NCI-H146 treated with DMSO at 0.1 percent for 48 hours (cell line): ENCODE measurements at regions not wholly inside any gene's neighbourhood (a gene's known extent, or its start where the extent isn't known, plus 50 kb on each side); places are given as distances from the start of the nearest gene placed in this dataset.
"Not testable (repeated sequence)": the region's sequence is repeated elsewhere in the genome, so short reads cannot be mapped to it uniquely, and the experiment has no call there.

Experiments used
- DNase-seq: peaks from one replicate; lab custom pipeline; 2025; ENCODE audit not compliant: unreplicated experiment; lab: John Stamatoyannopoulos, UW

DNA sequence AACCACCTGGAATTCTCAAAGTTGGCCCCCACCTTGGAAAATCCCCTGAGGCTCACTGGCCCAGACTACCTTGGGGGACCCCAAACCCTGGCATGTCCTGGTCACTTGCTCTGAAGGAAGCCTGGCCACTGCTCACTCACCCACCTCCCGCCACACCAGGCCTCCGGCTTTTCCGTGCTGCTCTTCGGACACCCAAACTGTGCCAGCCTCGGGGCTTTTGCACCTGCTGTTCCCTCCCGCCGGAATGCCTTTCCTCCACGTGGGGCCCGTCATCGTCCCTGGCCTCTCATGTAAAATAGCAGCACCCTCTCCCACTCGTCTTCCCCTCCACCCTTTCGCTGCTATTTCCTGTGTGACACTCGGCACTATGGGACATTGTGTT is 87.2 kb upstream of the NCOR2 start:
- no peak for DNase-seq

DNA sequence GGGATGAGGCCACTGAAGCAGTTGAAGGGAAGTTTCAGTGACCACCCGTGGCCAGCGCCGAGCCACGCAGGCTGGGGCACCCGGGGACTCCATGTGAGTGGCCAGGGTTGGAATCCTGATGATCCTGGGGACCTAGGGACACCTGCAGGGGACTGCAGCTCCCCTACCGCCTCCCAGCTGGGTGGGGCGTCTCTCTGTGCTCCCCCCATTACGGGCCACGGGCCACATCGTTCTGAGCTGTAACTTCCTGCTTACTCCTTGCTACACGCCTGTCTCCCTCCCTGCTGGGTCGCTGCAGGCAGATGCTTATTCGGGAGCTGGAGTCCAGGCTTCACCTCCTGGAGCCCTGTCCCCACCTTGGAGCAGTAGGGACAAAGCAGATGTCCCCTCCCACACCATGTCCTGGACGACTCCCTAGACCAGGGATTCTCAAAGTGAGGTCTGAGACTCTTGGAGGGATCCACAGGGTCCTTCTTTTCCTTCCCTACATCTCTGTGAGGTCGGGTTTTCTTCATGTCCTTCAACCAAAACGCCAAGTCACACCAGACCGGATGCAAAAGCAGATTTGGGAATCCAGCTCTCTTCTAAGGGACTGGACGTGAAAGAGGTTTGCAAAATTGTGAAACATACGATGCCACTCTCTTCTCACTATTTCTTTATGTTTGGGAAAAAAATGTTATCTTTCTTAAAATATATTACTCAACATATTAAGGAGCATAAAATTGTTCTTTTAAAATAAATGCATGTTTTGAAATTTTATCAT is 85.9 kb upstream of the NCOR2 start:
- no peak for DNase-seq

- DNase-seq = no peak
Measured at GRCh38 chr12:124652661-124653060, 85.2 kb upstream of the NCOR2 start.

DNA sequence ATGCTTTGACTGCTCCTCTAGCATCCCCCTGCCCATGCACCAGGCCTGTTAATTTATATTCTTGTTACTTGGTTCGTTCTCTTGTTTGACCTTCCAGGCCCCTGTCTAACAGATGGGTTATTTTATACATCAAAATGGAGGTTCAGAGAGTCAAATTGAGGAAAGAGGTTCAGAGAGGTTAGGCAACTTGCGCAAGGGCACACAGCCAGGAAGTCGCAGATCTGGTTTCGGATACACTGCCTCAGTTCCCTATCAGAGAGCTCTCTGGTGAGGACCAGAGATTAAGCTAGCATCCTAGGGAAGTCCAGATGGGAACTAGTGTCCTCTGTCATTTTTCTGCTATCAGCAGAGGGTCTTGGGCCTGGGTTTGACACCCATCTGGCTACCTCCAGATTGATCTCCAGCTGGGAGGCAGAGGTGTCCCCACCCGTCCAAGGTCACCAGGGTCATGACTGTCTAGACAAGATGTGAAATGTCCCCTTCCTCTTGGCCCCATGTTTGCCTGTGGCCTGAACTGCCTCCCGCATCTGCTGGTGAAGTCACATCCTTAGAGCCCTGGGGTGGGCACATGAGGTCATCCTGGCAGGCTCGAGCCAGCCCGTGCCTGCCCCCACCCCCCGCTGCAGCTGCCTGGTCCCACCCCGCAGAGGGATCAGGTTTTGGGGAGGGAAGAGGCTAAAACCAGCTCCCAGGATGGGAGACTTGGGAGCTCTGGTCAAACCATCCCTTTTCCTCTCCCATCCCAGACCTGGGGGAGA is 84.3 kb upstream of the NCOR2 start:
- no peak for DNase-seq

- DNase-seq = no peak
Measured at GRCh38 chr12:124650912-124651311, 83.5 kb upstream of the NCOR2 start.

DNA sequence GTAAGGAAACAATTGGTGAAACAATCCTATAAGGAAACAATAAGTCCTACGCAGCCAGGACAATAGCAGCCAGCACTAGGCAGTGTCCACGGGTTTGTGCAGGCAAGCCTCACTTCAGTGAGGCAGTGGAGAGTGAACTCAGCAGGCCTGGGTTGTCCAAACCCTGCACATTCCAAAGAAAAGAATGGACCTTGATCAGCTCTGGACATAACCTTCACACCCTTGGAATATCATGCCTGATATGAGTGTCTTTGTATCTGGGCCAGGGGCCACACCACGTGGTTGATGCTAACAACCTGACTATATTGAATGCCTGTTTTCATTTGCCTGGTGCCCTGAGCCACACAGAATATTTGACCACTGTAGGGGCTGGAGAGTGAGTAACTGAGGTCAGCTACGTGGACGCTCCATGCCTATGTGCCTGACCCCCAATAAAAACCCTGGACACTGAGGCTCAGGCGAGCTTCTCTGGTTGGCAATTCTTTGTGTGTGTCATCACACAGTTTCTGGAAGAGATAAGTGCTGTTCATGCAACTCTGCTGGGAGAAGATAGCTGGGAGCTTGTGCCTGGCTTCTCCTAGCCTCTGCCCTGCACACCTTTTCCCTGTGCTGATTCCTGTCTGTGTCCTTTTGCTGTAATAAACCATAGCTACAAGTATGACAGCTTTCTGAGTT is 81.4 kb upstream of the NCOR2 start:
- DNase-seq = no peak

DNA sequence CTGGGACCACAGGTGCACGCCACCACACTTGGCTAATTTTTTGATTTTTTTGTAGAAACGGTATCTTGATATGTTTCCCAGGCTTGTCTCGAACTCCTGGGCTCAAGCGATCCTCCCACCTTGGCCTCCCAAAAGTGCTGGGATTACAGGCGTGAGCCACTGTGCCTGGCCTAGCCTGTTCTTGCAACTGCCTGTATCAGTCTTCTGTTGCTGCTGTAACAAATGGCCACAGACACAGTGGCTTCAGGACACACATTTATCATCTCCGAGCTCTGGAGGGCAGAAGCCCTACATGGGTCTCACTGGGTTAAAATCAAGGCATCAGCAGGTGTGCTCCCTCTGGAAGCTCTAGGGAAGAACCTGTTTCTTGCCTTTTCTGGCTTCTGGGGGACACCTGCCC is 79.9 kb upstream of the NCOR2 start:
- DNase-seq = no peak

DNA sequence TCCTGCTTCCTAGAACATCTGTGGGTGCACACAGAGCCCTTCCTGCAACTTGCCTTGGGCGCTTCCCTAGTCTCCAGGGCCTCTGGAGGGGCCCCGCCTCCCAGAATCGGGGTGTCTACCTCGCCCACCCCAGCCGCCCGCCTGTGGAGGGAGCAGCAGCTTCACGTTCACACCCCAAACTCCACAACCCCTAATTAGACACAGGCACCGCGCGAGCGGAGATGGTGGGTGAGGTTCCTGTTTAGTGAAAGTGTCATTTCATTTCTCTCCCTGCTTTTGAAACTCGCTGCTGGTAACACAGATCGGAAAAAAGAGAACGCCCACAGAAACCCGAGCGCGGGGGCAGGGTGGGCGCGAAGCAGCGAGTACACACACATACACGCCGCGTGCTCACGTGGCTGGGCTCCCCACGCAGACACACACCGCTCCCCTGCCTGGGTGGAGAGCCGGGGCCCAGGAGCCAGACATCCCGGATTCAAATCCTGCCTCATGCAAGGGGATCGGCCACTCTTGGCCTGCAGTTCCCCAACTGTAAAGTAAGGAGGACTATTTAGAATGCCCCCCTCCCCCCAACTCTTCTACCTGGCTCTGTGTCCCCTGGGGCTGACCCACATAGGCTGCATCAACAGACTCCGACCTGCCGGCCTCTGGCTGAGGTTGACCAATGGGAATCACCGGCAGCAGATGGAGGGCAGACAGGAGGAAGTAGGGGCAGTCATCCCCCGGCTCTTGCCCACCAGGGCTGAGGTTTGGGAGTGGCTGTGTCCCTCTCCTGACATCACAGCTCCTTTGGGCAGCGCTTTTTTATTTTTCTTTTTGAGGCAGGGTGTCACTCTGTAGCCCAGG is 79.2 kb upstream of the NCOR2 start:
- no peak for DNase-seq

GRCh38 chr12:124645530-124646244 is 78.3 kb upstream of the NCOR2 start:
- no peak for DNase-seq

DNA sequence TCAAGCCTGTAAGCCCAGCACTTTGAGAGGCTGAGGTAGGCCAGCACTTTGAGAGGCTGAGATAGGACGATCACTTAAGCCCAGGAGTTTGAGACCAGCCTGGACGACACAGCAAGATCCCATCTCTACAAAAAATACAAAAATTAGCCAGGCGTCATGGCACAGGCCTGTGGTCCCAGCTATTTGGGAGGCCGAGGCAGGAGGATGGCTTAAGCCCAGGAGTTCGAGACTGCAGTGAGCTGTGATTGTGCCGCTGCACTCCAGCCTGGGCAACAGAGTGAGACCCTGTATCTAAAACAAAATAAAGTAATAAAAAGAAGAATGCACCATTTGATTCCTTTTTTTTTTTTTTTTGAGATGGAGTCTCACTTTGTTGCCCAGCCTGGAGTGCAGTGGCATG is 76.4 kb upstream of the NCOR2 start:
- not testable (repeated sequence) for DNase-seq

DNA sequence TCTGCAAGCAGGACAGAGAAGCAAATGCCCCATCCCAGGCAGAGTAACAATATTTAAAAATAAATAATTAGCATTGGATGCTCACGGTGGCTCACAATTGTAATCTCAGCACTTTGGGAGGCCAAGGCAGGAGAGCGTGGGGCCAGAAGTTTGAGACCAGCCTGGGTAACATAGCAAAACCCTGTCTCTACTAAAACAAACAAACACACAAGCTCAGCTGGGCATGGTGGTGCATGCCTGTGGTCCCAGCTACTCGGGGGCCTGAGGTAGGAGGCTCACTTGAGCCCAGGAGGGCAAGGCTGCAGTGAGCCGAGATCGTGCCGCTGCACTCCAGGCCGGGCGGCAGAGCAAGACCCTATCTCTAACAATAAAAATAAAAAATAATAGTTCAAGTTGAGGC is 74.7 kb upstream of the NCOR2 start:
- no peak for DNase-seq

DNA sequence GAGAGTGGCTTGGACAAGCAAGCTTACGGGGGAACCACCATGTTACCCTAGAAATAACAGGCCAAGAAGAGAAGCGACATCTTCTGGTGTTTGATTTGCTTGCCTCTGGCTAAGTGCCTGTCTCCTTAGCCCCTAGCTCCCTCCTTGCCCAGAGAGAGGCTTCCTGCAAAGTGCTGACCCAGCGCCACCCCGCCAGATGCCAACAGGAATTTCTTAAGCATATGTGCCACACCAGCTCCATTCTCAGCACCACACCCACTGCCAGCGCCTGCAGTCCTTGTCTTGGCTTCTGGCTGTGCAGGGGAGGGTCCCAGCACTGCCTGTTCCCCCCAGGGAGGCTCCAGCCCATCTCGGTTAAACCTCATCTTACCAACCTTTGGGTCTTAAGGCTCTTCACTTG is 74.2 kb upstream of the NCOR2 start:
- DNase-seq = no peak

GRCh38 chr12:124640056-124640455 is 72.6 kb upstream of the NCOR2 start:
- no peak for DNase-seq

DNA sequence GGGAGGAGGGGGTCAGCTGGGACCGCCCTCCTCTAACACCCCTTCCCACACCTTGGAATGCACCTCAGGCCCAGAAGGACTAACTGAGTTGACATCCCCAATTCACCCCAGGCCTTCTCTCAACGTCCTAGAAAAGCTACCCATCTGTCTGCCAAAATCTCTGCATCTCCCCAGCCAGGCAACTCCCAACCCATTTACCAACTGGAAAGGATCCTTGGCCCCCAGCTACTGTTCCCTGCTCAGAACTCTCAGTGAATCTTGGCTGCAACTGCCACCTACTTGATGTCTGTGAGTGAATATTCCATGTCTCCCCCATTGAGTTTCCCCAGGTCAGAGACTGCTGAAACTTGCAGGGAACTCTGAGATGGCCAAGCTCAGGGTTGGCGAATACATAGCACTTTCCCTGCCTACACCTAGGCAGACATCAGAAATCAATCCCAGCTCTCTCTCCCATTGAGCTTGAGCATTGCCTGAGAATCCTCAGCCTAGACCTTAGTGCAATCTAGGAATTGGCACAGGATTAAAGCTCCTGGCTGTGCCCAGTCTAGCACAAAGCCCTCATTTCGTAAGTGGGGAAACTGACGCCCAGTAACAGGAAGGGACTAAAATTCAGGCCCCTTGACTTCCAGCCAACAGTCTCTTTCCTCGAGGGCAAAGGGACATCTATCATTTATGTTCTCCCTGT is 71.9 kb upstream of the NCOR2 start:
- no peak for DNase-seq

DNA sequence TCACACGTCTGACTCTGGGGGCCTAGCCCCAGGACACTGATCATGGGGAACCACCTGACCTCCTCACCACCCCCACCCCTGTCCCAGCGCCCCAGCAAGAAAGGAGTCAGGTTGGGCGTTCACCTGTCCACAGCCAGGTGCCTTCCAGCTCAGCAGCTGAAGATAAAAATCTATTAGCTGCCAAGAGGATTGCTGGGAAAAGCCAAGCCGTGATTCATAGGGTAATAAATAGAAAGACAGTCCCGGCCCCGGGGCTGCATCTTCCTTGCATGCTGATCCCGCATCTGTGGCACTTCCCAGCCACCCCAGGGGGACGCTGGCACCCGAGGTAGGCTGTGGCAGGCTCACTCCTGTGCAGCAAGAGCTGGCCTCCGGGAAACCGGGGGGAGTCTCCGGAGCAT is 70.2 kb upstream of the NCOR2 start:
- DNase-seq = peak; percentile 20

- DNase-seq = no peak
Measured at GRCh38 chr12:124637163-124637562, 69.8 kb upstream of the NCOR2 start.

DNA sequence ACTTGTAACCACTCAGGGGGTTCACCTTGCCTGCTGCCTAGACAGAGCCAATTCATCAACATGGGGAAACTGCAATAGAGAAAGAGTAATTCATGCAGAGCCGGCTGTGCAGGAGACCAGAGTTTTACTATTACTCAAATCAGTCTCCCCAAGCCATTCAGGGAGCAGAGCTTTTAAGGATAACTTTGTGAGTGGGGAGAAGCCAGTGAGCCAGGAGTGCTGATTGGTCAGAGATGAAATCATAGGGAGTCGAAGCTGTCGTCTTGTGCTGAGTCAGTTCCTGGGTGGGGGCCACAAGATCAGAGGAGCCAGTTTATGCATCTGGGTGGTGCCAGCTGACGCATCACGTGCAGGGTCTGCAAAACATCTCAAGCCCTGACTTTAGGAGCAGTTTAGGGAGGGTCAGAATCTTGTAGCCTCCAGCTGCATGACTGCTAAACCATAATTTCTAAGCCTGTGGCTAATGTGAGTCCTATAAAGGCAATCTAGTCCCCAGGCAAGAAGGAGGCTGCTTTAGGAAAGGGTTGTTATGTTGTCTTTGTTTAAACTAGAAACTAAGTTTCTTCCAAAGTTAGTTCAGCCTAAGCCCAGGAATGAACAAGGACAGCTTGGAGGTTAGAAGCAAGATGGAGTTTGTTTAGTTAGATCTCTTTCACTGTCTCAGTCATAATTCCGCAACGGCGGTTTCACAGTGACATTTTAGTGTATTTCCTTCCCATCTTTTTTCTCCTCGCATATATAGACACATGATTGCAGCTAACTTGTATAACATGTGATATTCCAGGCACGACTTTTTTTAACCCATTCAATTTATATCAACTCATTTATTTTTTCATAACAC is 68.9 kb upstream of the NCOR2 start:
- DNase-seq = no peak

DNA sequence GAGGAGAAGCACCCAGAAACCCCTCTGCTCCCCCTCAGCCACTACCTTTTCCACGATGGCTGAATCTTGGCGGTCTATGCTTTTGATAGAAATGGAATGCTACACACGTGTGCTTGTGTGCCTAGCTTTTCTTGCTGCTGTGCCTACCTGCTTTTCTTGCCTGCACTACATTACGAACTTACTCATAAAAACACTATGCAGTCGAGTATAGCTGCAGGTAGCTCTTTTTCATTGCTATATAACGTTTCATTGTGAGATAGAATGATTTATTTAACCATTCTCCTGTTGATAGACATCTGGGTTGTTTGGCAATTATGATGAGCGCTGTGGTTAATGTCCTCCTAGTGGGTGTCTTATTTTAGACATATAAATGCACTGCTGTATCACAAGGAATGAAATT is 67.9 kb upstream of the NCOR2 start:
- DNase-seq = no peak
